ENCODE measurements at regions not wholly inside any gene's neighbourhood (a gene's known extent, or its start where the extent isn't known, plus 50 kb on each side); places are given as distances from the start of the nearest gene placed in this dataset.

- WGBS, result 69% methylated on average over 4 of the region's 4 CpGs
- Histone ChIP-seq H3K27me3 (no peaks in the 10 kb centered on the region), H3K4me1 (peaks cover 16% of the 10 kb centered on the region), H3K36me3 (no peaks in the 10 kb centered on the region), H3K4me3 (no peak overlapping the region), H3K9me3 (no peaks in the 10 kb centered on the region), H3K27ac (no peak overlapping the region)
- TF ChIP-seq POLR2A (IDR thresholded peaks at IDR 0.05) (no peak), POLR2AphosphoS5 (IDR thresholded peaks at IDR 0.05) (no peak), CTCF (IDR thresholded peaks at IDR 0.05) (no peak), EP300 (IDR thresholded peaks at IDR 0.05) (no peak)
- DNase-seq (ENCODE audit: low spot score in 2 of 2), result no peak
Observed at GRCh38 chr5:115377468-115378217, 81.2 kb upstream of the CCDC112 start.

- Histone ChIP-seq H3K9me3 (no peaks in the 10 kb centered on the region), H3K4me3 (no peak overlapping the region), H3K36me3 (no peaks in the 10 kb centered on the region), H3K4me1 (peaks cover 16% of the 10 kb centered on the region), H3K27ac (no peak overlapping the region), H3K27me3 (no peaks in the 10 kb centered on the region)
- TF ChIP-seq POLR2A (IDR thresholded peaks at IDR 0.05) (no peak), POLR2AphosphoS5 (IDR thresholded peaks at IDR 0.05) (no peak)
- DNase-seq (ENCODE audit: low spot score in 2 of 2), result no peak
- 83% methylated on average over 5 of the region's 5 CpGs for WGBS
Observed at GRCh38 chr5:115375893-115376292, 79.4 kb upstream of the CCDC112 start.

- H3K27me3 ChIP-seq, result no peaks in the 10 kb centered on the region
- H3K36me3 ChIP-seq, result no peaks in the 10 kb centered on the region
- H3K9me3 ChIP-seq, result no peaks in the 10 kb centered on the region
- no peak overlapping the region for H3K27ac ChIP-seq
- H3K4me1 ChIP-seq, result peaks cover 6% of the 10 kb centered on the region
- WGBS, result 88% methylated on average over 3 of the region's 3 CpGs
- DNase-seq (ENCODE audit: low spot score in 2 of 2), result no peak
- H3K4me3 ChIP-seq, result no peak overlapping the region
- no peak for TF ChIP-seq EP300 (IDR thresholded peaks at IDR 0.05)
- TF ChIP-seq CTCF (IDR thresholded peaks at IDR 0.05), result no peak
- no peak for TF ChIP-seq POLR2AphosphoS5 (IDR thresholded peaks at IDR 0.05)
- no peak for TF ChIP-seq POLR2A (IDR thresholded peaks at IDR 0.05)
Observed at GRCh38 chr5:115374057-115374775, 77.8 kb upstream of the CCDC112 start.

- Histone ChIP-seq H3K27me3 (no peaks in the 10 kb centered on the region), H3K27ac (no peak overlapping the region), H3K4me1 (no peaks in the 10 kb centered on the region), H3K4me3 (no peak overlapping the region), H3K36me3 (no peaks in the 10 kb centered on the region), H3K9me3 (no peaks in the 10 kb centered on the region)
- DNase-seq (ENCODE audit: low spot score in 2 of 2), result no peak
- TF ChIP-seq CTCF (IDR thresholded peaks at IDR 0.05) (no peak), POLR2A (IDR thresholded peaks at IDR 0.05) (no peak), EP300 (IDR thresholded peaks at IDR 0.05) (no peak), POLR2AphosphoS5 (IDR thresholded peaks at IDR 0.05) (no peak)
- WGBS, result 42% methylated on average over 2 of the region's 2 CpGs
Observed at GRCh38 chr5:115372146-115372545, 75.7 kb upstream of the CCDC112 start.

- no peak overlapping the region for H3K4me3 ChIP-seq
- no peaks in the 10 kb centered on the region for H3K4me1 ChIP-seq
- TF ChIP-seq POLR2A (IDR thresholded peaks at IDR 0.05) (no peak), CTCF (IDR thresholded peaks at IDR 0.05) (no peak), POLR2AphosphoS5 (IDR thresholded peaks at IDR 0.05) (no peak), EP300 (IDR thresholded peaks at IDR 0.05) (no peak)
- H3K36me3 ChIP-seq, result no peaks in the 10 kb centered on the region
- no peaks in the 10 kb centered on the region for H3K9me3 ChIP-seq
- DNase-seq (ENCODE audit: low spot score in 2 of 2), result no peak
- H3K27me3 ChIP-seq, result no peaks in the 10 kb centered on the region
- 92% methylated on average over 5 of the region's 12 CpGs for WGBS
- H3K27ac ChIP-seq, result no peak overlapping the region
Observed at GRCh38 chr5:115369430-115370144, 73.1 kb upstream of the CCDC112 start.

Measured in suprapubic skin (tissue), 4 donors.